ENCODE measurements at regions not wholly inside any gene's neighbourhood (a gene's known extent, or its start where the extent isn't known, plus 50 kb on each side); places are given as distances from the start of the nearest gene placed in this dataset.

- TF ChIP-seq GATA2 (IDR thresholded peaks at IDR 0.05; ENCODE audit: low read depth, low read length) (no peak), GATA3 (IDR thresholded peaks at IDR 0.05; ENCODE audit: low read depth, low read length) (no peak)
Measured at GRCh38 chr4:159937595-159937994, 834.7 kb downstream of the RAPGEF2 start.
